NCI-H1436 (cell line): ENCODE measurements at regions not wholly inside any gene's neighbourhood (a gene's known extent, or its start where the extent isn't known, plus 50 kb on each side); places are given as distances from the start of the nearest gene placed in this dataset.
"Not testable (repeated sequence)": the region's sequence is repeated elsewhere in the genome, so short reads cannot be mapped to it uniquely, and the experiment has no call there.

ENCODE experiments used
- DNase-seq: peaks from one replicate; lab custom pipeline; 2025; lab: John Stamatoyannopoulos, UW

- no peak for DNase-seq
These were observed 1018.8 kb upstream of the HS3ST1 start for GRCh38 chr4:12447451-12447850.

GRCh38 chr4:12446657-12447185 lies 1018.0 kb upstream of the HS3ST1 start:
- no peak for DNase-seq

- no peak for DNase-seq
These were observed 1017.6 kb upstream of the HS3ST1 start for GRCh38 chr4:12446256-12446655.

GRCh38 chr4:12445711-12446235 lies 1017.1 kb upstream of the HS3ST1 start:
- DNase-seq = no peak

GRCh38 chr4:12439633-12440305 lies 1011.1 kb upstream of the HS3ST1 start:
- DNase-seq = no peak

GRCh38 chr4:12431259-12431658 lies 1002.6 kb upstream of the HS3ST1 start:
- not testable (repeated sequence) for DNase-seq

GRCh38 chr4:12421364-12421763 lies 992.7 kb upstream of the HS3ST1 start:
- DNase-seq = no peak

- no peak for DNase-seq
These were observed 988.1 kb upstream of the HS3ST1 start for GRCh38 chr4:12416755-12417154.

GRCh38 chr4:12414181-12414812 lies 985.6 kb upstream of the HS3ST1 start:
- DNase-seq = no peak

GRCh38 chr4:12411072-12411471 lies 982.4 kb upstream of the HS3ST1 start:
- no peak for DNase-seq

GRCh38 chr4:12409507-12410190 lies 981.0 kb upstream of the HS3ST1 start:
- no peak for DNase-seq

GRCh38 chr4:12408364-12408763 lies 979.7 kb upstream of the HS3ST1 start:
- DNase-seq = no peak

- no peak for DNase-seq
These were observed 974.5 kb upstream of the HS3ST1 start for GRCh38 chr4:12403175-12403574.

- DNase-seq = no peak
These were observed 971.1 kb upstream of the HS3ST1 start for GRCh38 chr4:12399781-12400180.

- no peak for DNase-seq
These were observed 965.1 kb upstream of the HS3ST1 start for GRCh38 chr4:12393631-12394262.

- no peak for DNase-seq
These were observed 960.9 kb upstream of the HS3ST1 start for GRCh38 chr4:12389604-12390003.

GRCh38 chr4:12382567-12382966 lies 953.9 kb upstream of the HS3ST1 start:
- DNase-seq = no peak

- no peak for DNase-seq
These were observed 950.5 kb upstream of the HS3ST1 start for GRCh38 chr4:12379191-12379590.

GRCh38 chr4:12375805-12376204 lies 947.1 kb upstream of the HS3ST1 start:
- DNase-seq = no peak

GRCh38 chr4:12365869-12366268 lies 937.2 kb upstream of the HS3ST1 start:
- DNase-seq = not testable (repeated sequence)

GRCh38 chr4:12360391-12360790 lies 931.7 kb upstream of the HS3ST1 start:
- DNase-seq = no peak

- no peak for DNase-seq
These were observed 930.7 kb upstream of the HS3ST1 start for GRCh38 chr4:12359420-12359819.
